GM12878 (cell line): ENCODE measurements at regions not wholly inside any gene's neighbourhood (a gene's known extent, or its start where the extent isn't known, plus 50 kb on each side); places are given as distances from the start of the nearest gene placed in this dataset.

Source experiments
- ATAC-seq: fragments of 200-7000 bp; cut with Tn5 transposase; 3 replicates; pipeline ENCODE4 v1.9.1; 2020; ENCODE audit warnings: mild to moderate bottlenecking, moderate library complexity
- BruUV-seq: library from RNA; stranded (reverse); fragments of 400-500 nt; replicated peaks from 2 replicates; lab custom pipeline; 2021; lab: Mats Ljungman, UMichigan
- CTCF ChIA-PET: fragments of 300-600 bp; sonication (Branson Sonifier 250); formaldehyde crosslinking; extraction: SDS; loops from one replicate; lab custom pipeline; 2021; ENCODE audit warnings: inconsistent platforms; lab: Yijun Ruan, JAX
- POLR2A ChIA-PET: fragments of 350-600 bp; formaldehyde crosslinking; extraction: SDS; loops from one replicate; lab custom pipeline; 2021; ENCODE audit warnings: inconsistent platforms; lab: Charles Lee
- RAD21 ChIA-PET: fragments of 300-600 bp; sonication (Branson Sonifier 250); formaldehyde crosslinking; loops from one replicate; lab custom pipeline; 2023; ENCODE audit warnings: antibody characterized with exemption; ENCODE audit not compliant: unreplicated experiment; lab: Charles Lee
- SMC1A ChIA-PET: fragments of 300-600 bp; sonication (Branson Sonifier 250); formaldehyde crosslinking; loops from one replicate; lab custom pipeline; 2023; ENCODE audit not compliant: unreplicated experiment, uncharacterized antibody; lab: Charles Lee
- DNase-seq: peaks from one replicate; pipeline ENCODE4 v3.0.0-alpha.2; 2011; ENCODE audit warnings: low read depth, low spot score
- FAIRE-seq: peaks from 3 replicates; lab custom pipeline; 2011; peaks lifted over from hg19 to GRCh38; lab: Jason Lieb, UNC
- H2AFZ ChIP-seq: 2 replicates; pipeline ENCODE4 v1.6.0; 2011; ENCODE audit warnings: low read depth, low read length, control low read depth; ENCODE audit not compliant: control insufficient read depth
- H3K27ac ChIP-seq: 2 replicates; pipeline ENCODE4 v1.5.1; 2011; ENCODE audit warnings: control low read depth; ENCODE audit not compliant: control insufficient read depth, insufficient read depth
- H3K27me3 ChIP-seq, 2 experiments: replicated peaks in 1 of 2; 2 replicates each; pipeline versions ENCODE4 v1.6.0 to v1.6.1; 2011; ENCODE audit warnings: low read length in 1 of 2; ENCODE audit not compliant: control insufficient read depth in 2 of 2, insufficient read depth in 2 of 2
- H3K36me3 ChIP-seq, 2 experiments: 2 replicates each; pipeline ENCODE4 v1.5.1; 2011; ENCODE audit warnings: low read length in 1 of 2; ENCODE audit not compliant: control insufficient read depth in 2 of 2, insufficient read depth in 2 of 2
- H3K4me1 ChIP-seq: 2 replicates; pipeline ENCODE4 v1.6.1; 2011; ENCODE audit warnings: mild to moderate bottlenecking, low read length, moderate library complexity, mixed read lengths; ENCODE audit not compliant: control insufficient read depth, insufficient read depth
- H3K4me2 ChIP-seq: 2 replicates; pipeline ENCODE4 v1.6.0; 2011; ENCODE audit warnings: control low read depth; ENCODE audit not compliant: control insufficient read depth, insufficient read depth
- H3K4me3 ChIP-seq: fragments of 200-600 bp; sonication (generic); 2 replicates; pipeline ENCODE4 v1.5.1; 2016
- H3K79me2 ChIP-seq: 2 replicates; pipeline ENCODE4 v1.6.0; 2011; ENCODE audit warnings: low read length; ENCODE audit not compliant: control insufficient read depth, insufficient read depth
- H3K9ac ChIP-seq: 2 replicates; pipeline ENCODE4 v1.8.0; 2011; ENCODE audit warnings: low read length, control low read depth, mixed read lengths; ENCODE audit not compliant: control insufficient read depth, insufficient read depth
- H3K9me3 ChIP-seq: replicated peaks from 3 replicates; pipeline ENCODE4 v1.5.1; 2011; ENCODE audit warnings: mild to moderate bottlenecking, low read length; ENCODE audit not compliant: control insufficient read depth, insufficient read depth
- H4K20me1 ChIP-seq: 2 replicates; pipeline ENCODE4 v1.6.0; 2011; ENCODE audit not compliant: control insufficient read depth, insufficient read depth
- ATF2 ChIP-seq: IDR thresholded peaks from 2 replicates; pipeline ENCODE4 v1.6.1; 2012; ENCODE audit warnings: low read length, inconsistent platforms
- BCL11A ChIP-seq: IDR thresholded peaks from 2 replicates; pipeline ENCODE4 v1.6.1; 2011; ENCODE audit warnings: low read depth, low read length
- BCL3 ChIP-seq: IDR thresholded peaks from 2 replicates; pipeline ENCODE4 v1.6.1; 2011; ENCODE audit warnings: borderline replicate concordance, low read depth, mild to moderate bottlenecking, moderate library complexity, low read length; ENCODE audit not compliant: insufficient read depth, poor library complexity, severe bottlenecking
- BCLAF1 ChIP-seq: fragments of 450-650 bp; IDR thresholded peaks from 2 replicates; pipeline ENCODE4 v1.6.1; 2017; ENCODE audit warnings: antibody characterized with exemption, mild to moderate bottlenecking, moderate library complexity
- BMI1 ChIP-seq: fragments of 450-650 bp; IDR thresholded peaks from 2 replicates; pipeline ENCODE4 v1.6.1; 2016; ENCODE audit warnings: mild to moderate bottlenecking, moderate library complexity, borderline replicate concordance
- CHD1 ChIP-seq: IDR thresholded peaks from 2 replicates; pipeline ENCODE4 v1.6.1; 2012; ENCODE audit warnings: low read depth, low read length, improper control_type of control experiment
- CREM ChIP-seq: IDR thresholded peaks from 2 replicates; pipeline ENCODE4 v1.6.1; 2014; ENCODE audit warnings: antibody characterized with exemption, low read depth
- GATAD2B ChIP-seq: fragments of 450-650 bp; conservative IDR thresholded peaks from 2 replicates; pipeline ENCODE4 v1.6.1; 2017; ENCODE audit warnings: low read depth, mild to moderate bottlenecking, moderate library complexity
- HCFC1 ChIP-seq: fragments of 150-350 bp; IDR thresholded peaks from 2 replicates; pipeline ENCODE4 v1.6.1; 2014; ENCODE audit warnings: low read length
- IKZF2 ChIP-seq, 2 experiments: fragments of 450-650 bp; IDR thresholded peaks; 2 replicates each; pipeline ENCODE4 v1.6.1; 2017; ENCODE audit warnings: mild to moderate bottlenecking in 2 of 2, moderate library complexity in 2 of 2
- MXI1 ChIP-seq: fragments of 150-350 bp; IDR thresholded peaks from 2 replicates; pipeline ENCODE4 v1.6.1; 2011; ENCODE audit warnings: low read depth, mild to moderate bottlenecking, inconsistent platforms, low read length, improper control_type of control experiment
- MYC ChIP-seq: IDR thresholded peaks from 2 replicates; pipeline ENCODE4 v1.6.1; 2011; ENCODE audit warnings: mild to moderate bottlenecking, low read length, moderate library complexity, inconsistent platforms; ENCODE audit not compliant: insufficient read depth, insufficient replicate concordance, insufficient read length, severe bottlenecking
- NBN ChIP-seq: fragments of 450-650 bp; IDR thresholded peaks from 2 replicates; pipeline ENCODE4 v1.6.1; 2016
- SIX5 ChIP-seq: IDR thresholded peaks from 2 replicates; pipeline ENCODE4 v1.6.1; 2011; ENCODE audit warnings: mild to moderate bottlenecking, low read depth, low read length, moderate library complexity; ENCODE audit not compliant: severe bottlenecking
- ZNF622 ChIP-seq: fragments of 450-650 bp; IDR thresholded peaks from 2 replicates; pipeline ENCODE4 v1.6.1; 2017; ENCODE audit warnings: mild to moderate bottlenecking, inconsistent platforms
- ZSCAN29 ChIP-seq: fragments of 450-650 bp; IDR thresholded peaks from 2 replicates; pipeline ENCODE4 v1.6.1; 2017; ENCODE audit warnings: mild to moderate bottlenecking, moderate library complexity
- WGBS: methylation state at CpG from one replicate; pipeline ENCODE4 v1.1.6; 2016; ENCODE audit warnings: low lambda C conversion rate; ENCODE audit not compliant: insufficient replicate concordance, insufficient coverage; ENCODE audit errors: missing lambda C conversion rate; 5-methylcytosine and 5-hydroxymethylcytosine counted together
- in situ Hi-C: fragments of 300-500 bp; cut with MboI; formaldehyde crosslinking; loops from 9 replicates; pipeline ENCODE4 v1.14.3; 2018; ENCODE audit warnings: mixed read lengths
- intact Hi-C: fragments of 100-400 bp; cut with micrococcal nuclease; formaldehyde crosslinking; loops from one replicate; pipeline ENCODE4 v1.14.2; 2022; ENCODE audit not compliant: unreplicated experiment

GRCh38 chr11:134464981-134465730 lies 53.1 kb upstream of the B3GAT1 start:
- DNase-seq (no peak), ATAC-seq (no peak), FAIRE-seq (no peak)
- no TSS peak for BruUV-seq
- Histone ChIP-seq H3K27ac (no peak overlapping the region), H3K27me3 (peaks cover 2% of the 10 kb centered on the region in 2 experiments; a peak in 2 of 4 replicates), H3K4me2 (no peak overlapping the region), H3K79me2 (no peaks in the 10 kb centered on the region), H3K4me1 (no peaks in the 10 kb centered on the region), H2AFZ (no peak overlapping the region), H3K36me3 (no peaks in the 10 kb centered on the region), H4K20me1 (no peaks in the 10 kb centered on the region), H3K9ac (no peak overlapping the region), H3K4me3 (no peak overlapping the region), H3K9me3 (no peaks in the 10 kb centered on the region)
- in situ Hi-C loops, result no loop called here
- intact Hi-C loops, result no loop called here
- ChIA-PET POLR2A (no interaction called here), RAD21 (no interaction called here), SMC1A (interaction anchor here (0.6 kb wide), 1 partner anchor 187 kb away, joined by 3 read pairs; no protein-coding TSS in a partner anchor), CTCF (no interaction called here)
- WGBS, result 36% methylated on average over 13 of the region's 13 CpGs
- TF ChIP-seq ZSCAN29 (no peak), GATAD2B (no peak), MYC (no peak), SIX5 (no peak), NBN (no peak), ZNF622 (no peak), MXI1 (no peak), ATF2 (no peak), BCL11A (no peak), IKZF2 (IDR thresholded peaks at IDR 0.05) (no peak), HCFC1 (no peak), CREM (no peak), BCL3 (no peak), BCLAF1 (no peak), CHD1 (no peak), BMI1 (no peak)
